GM21737 (cell line): ENCODE measurements at regions not wholly inside any gene's neighbourhood (a gene's known extent, or its start where the extent isn't known, plus 50 kb on each side); places are given as distances from the start of the nearest gene placed in this dataset.

Experiments
- ATAC-seq: cut with Tn5 transposase; IDR thresholded peaks from one replicate; pipeline ENCODE4 v1.9.1; 2021; ENCODE audit warnings: mild to moderate bottlenecking, moderate library complexity; ENCODE audit not compliant: unreplicated experiment

DNA sequence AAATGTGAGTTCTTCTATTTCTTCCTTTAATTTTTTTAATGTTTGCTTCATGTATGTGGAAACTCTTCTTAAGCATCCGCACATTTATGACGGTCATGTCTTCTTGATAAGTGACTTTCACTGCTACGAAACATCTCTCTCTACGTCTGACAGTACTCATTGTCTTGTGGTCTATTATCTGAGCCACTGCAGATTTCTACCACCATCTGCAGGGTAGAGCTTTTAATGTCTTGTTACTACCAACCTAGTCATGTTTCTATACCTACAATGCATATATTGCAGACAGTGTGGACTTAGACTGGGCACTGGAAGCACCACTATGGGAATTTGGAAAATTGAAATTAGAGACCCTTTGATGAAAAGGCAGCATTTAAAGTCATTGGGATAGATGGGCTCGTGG is 75.4 kb upstream of the ARHGEF7 start:
- no peak for ATAC-seq

DNA sequence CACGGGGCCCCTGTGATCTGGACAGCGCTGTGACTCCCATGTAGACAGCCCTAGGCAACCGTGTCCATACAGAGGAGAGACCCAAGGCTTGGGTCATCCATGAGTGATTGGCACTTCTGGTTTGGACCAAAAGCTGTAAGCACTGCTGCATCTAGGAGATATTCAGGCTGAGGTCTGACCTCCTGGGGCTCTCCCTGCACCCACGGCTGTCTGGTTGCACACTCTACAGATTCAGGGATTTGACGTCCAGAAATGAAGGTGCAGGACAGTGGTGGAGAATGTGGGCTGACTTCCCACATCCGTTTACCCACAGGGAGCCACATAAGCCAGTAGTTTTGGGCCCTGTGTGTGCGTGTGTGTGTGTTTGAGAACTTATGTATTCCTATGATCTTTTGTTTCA is 76.2 kb upstream of the ARHGEF7 start:
- ATAC-seq: no peak

DNA sequence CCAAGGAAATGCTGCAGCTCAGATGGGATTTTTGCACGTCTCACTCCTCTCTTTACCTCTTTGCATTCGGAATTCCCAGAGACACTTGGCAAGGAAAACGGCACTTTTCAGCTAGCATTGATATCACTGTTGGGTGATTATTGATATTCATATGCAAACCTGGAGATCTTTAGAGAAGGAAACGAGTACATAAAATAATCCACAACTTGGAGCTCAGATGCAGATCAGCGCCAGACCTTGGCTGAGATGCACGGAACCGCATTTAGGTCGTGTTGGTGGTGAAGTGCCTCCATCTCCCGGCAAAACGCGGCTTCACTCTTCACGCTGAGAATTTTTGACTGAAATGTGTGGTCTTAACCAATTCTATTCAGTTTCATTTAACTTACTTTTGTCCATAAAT is 77.2 kb upstream of the ARHGEF7 start:
- ATAC-seq: no peak

DNA sequence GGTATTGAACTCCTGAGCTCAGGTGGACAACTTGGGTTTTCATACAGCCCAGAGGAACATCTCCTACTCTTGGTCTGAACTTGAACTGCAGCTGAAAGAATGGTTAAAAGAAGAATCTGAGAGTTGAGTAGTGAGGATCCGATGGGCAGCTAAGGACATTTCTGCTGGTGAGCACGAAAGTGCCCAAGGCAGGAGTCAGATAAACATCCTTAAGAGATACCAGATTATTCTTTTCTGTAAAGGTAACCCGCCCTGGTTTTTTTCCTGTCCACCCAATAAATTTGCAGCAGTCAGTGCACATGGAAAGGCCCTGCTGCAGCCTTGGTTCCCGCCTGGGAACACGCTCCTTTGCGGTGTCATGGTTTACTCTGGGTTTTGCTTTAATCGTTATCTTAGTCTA is 78.4 kb upstream of the ARHGEF7 start:
- no peak for ATAC-seq

DNA sequence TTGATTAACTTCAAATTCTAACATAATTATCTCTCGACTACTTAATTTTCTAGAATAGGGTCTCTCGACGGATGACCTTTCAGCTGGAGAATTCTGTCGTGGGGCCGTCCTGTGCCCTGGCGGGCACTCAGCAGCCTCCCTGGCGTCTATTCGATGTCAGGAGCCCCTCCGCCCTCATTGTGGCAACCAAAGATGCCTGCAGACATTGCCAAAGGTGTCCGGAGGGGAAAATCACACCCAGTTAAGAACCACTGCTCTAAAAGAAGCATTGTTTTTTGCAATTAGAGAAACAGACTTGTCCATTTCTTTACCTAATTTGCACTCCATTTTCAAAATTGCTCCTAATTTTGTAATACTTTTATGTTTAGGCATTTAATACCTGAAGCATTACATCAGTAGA is 79.2 kb upstream of the ARHGEF7 start:
- no peak for ATAC-seq

DNA sequence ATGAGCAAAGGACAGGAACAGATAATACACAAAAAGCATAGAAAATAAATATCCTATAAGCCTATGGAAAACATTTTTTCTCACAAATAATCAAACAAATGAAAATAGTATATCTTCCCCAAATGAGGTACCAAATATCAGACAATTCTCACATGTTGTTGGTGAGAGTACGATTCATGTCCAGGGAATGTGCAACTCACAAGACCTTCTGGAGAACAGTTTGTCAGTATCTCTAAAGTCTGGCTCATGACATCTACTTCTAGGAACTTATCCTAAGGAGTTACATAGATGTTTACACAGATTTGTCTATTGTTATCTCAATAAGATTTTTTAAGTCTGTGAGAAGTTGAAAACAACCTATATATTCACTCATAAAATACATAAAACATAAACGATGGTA is 80.3 kb upstream of the ARHGEF7 start:
- ATAC-seq: no peak

DNA sequence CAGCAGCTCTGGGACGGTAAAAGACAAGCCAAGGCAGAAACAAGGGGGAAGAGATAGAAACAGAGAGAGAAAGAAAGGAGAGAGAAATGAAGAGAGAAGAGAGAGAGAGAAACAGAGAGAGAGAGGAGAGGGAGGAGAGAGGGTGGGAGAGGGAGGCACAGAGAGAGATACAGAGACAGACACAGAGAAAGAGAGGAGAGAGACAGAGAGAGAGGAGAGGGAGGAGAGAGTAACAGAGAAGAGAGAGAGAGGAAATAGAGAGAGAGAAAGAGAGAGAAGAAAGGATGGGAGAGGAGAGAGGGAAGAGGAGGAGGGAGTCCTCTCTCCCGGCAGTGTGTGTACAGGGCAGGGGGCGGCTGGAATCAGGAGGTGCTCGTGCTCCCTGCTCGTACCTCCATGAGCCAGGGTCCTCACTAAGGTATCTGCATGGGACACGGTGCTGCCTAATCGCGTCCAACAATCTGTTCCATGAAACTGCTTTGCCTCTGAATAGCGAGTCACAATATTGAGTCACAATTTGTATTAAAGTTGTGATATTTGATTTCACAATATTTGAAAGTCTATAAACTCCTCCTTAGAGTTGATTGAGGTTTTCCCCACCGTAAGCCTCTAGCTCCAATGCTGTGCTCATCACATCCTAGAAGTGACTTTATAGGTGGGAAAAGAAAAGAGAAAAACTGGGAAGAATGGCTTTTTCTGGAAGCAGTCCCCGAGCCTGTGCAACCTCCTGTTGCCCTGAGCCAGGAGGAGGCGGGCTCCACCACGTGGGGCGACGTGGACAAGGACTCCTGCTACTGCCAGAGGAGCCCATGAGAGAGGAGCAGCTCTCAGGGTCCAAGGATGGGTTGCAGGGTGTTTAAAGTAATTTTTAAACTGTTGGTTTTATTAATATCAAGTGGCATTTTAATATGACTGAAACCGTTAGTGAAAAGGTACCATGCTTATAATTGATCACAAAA is 81.7 kb upstream of the ARHGEF7 start:
- ATAC-seq: no peak

DNA sequence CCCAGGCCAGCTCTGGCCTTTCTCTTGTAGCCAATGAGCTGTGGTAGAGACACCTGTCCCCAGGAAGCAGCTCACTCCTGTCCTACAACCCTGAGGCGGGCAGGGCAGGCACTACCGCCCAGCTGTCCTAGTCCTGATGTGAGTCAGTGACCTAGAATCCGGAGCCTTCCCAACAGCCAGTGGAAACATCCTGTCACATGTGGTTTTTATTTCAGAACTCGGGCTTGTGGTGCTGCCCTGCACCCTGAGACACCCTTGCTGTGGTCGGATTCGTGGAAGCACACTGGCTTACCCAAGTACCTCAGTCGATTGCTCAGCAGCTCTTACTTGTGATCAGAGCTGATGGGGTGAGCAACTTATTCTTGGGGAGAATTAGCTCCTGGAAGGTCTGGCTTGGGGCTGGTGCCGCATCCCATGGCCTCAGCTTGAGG is 83.6 kb upstream of the ARHGEF7 start:
- ATAC-seq: no peak

DNA sequence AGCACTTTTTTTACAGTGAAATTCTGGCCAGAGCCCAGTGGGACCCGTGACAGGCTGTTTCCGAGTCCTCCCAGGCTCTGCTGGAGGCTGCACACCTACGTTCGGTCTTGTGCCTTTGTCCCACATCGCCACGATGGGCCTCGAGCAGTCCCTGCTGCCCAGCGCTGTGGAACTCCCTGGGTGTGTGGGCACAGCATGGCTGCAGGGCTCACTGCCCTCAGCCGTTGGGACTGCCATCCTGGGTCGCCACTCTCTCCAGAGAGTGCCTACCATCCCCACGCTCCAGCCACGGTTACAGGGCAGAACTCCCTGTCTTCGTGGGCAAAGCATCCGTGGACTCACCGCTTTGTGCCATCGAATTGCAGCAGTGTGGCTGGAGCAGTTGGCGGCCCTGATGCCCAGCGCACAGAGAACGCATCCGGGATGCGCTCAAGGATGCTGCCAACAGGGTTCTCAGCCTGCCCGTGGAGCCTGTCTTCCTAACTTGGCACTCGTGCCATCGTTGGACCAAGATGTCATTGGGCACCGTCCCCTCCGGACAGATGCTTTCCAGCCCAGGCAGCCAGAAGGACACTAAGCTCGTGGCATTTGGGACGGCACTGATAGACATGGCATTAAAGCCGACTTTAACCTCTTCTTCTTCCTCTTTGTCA is 85.0 kb upstream of the ARHGEF7 start:
- ATAC-seq: no peak

DNA sequence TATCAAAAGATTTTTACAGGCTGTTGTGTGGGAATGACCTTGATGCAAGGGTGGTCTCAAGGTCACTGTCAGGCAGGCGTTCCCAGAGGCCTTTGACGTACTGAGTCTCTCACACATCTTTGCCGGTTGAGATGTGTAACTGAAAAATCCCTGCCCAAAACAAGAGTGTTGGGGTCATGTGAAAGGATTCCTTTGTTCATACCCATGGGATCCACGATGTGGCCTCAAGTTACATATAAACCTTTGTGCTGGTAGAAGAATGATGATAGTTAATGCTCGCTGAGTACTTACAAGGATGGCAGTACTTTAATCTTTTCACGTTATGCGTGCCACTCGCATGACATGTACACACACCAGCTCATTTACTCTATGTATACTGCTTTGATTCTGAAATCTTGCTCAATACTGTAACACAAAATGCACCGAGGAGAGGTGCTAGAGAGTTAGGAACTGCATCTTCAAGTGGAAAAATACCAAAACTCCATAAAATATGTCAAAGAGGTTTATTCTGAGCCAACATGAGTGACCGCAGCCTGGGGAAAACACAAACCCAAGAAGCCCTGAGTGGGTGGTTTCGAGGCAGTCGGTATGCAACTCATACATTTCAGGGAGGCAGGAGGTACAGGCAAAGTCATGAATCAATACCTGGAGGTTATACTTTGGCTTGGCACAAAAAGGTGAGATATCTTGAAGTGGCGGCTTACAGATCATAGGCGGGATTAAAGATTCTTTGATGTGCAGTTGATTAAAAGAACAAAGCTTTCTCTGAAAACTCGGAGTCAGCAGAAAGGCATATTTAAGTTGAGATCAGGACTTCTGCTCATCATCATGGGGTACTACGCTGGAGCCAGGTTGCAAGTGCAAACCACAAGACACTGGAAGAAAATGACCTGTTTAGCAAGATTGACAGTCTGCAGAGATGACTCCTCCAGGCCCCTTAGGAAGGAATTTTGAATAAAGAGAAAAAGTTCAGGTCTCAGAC is 87.4 kb upstream of the ARHGEF7 start:
- no peak for ATAC-seq

DNA sequence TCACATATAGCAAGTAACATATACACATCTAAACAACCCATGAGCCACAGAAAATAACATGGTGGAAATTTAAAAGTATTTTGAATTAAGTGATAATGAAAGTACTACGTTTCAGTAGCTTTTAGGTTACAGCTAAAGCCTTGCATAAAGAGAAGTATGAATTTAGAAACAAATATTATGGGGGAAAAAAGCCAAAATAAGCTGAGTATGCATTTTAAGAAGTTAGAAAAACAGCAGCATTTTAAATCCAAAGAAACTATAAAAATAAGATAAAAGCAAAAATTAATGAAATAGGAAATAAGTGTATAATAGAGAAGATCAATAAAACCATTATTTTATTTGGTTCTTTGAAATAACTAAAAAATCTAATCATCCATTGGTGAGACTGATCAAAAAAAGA is 89.8 kb upstream of the ARHGEF7 start:
- ATAC-seq: no peak

DNA sequence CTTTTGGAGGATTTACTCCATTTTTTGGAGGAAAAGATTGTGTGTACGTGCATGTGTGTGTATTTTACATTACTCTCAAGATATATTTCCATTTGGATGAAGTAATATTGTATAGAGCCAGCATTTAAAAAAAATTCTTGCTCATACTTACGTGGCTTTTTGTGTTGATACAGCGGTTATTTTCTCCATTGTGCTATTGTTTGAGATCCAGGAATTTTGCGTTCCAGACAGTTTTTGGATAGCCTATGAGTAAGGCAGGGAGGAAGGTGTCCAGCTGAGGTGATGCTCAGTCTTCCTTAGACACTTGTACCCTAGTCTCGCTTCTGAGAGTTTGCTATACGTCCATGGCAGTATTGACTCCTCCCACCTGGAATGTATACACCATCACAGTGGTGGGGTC is 92.2 kb upstream of the ARHGEF7 start:
- ATAC-seq: no peak

DNA sequence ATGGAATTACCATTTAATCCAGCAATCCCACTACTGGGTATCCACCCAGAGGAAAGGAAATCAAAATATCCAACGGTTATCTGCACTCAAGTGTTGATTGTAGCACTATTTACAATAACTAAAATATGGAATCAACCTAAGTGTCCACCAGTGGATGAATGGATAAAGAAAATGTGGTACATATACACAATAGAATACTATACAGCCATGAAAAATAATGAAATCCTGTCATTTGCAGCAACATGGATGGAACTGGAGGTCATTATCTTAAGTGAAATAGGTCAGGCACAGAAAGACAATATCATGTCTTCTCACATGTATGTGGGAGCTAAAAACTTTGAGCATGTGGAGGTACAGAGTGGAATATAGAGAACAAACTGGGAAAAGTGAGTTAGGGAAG is 92.9 kb upstream of the ARHGEF7 start:
- ATAC-seq: no peak

DNA sequence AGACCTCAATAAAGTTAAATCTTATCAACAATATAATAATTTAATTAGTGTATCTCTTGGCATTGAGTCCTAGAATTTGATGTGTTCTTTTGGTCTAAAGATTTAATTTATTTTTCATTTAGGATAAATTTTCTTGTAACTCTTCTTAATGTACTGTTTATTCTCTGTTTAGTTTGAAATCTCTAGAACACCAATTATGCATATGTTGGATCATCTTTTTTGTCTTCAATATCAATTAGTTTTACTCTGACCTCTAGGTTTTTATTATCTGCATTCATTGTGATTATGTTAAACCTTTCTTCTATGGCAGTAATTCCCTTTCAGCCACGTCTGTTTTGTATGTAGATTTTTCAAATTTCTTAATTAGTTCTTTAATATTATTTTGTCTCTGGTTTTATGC is 93.8 kb upstream of the ARHGEF7 start:
- ATAC-seq: no peak

DNA sequence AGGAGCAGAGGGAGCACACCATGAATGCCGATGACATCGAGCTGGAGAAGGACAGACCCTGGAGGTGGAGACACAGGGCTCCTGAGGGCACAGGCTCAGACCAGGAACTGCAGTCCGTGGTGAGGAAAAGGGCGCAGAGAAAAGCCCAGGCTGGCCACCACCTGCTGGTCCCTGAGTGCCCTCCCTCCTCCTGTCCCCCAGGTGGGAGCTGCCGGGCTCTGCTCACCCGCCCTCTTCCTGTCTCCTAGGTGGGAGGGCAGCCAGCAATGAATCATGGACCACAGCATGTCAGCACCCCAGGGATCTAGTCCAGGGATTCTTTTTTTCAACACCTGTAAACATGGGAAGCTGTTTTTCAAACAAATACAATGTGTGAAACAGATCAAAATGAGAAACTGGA is 94.6 kb upstream of the ARHGEF7 start:
- ATAC-seq: no peak

DNA sequence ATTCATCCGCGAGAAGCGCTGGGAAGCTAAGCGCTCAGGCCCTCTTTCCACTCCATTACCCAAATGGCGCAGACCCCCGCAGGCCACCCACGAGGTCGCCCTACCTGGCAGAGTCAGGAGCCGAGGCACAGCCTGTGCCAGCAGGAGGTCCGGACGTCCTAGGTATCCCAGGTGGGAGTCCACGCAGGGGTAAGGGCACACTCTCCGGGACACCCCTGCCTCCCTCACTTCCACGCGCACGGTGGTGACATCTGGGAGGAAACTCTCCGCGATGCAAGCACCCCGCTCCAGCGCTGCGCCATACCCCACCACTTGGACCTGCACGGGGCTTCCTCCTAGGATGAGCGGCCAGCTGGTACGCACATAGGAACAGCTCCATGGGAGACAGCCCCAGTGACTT is 95.1 kb upstream of the ARHGEF7 start:
- ATAC-seq: no peak

DNA sequence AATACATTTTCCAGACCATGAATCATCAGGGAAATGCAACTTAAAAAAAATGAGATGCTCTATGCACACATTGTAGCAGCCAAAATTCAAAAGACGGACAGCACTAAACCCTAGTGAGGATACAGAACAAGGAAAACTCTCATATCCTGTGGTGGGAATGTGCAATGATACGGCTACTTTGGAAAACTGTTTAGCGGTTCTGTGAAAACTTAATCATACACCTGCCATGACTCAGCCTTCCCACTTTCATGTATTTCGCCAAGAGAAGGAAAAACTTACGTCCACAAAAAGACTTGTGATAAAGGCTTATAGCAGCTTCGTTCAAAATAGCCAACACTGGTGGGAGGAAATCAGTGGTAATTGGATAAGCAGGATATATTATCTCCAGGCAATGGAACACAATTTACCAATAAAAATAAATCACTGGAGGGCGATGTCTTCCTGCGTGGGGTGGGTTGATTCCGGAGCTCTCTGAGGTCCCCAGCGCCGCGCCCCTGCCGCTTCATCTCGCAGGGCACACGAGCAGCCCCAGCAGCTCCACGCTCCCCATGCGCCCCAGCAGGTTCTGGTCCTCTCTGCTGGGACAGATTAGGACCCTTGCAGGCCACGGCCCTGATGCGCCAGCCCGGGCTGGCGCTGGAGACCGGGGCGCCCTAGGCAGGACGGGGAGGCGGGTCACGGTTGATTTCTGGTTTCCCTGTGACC is 97.2 kb upstream of the ARHGEF7 start:
- ATAC-seq: no peak

DNA sequence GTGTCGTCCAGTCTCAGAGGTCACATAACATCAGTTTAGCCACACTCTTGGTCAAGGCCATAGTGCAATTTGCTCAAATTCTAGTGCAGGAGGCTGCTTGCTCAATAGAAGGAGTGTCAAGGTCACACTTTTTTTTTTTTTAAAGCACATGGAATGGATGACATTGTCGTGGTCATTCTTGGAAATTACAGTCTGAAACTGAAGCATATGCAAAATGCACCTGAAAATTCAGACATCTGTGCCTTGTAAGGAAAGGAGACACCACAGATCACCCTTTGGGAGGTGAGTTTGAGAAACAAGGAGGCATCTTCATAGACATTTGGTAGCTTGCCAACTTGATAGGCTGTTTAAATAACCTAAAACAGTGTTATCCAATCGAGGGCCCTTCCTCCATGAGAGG is 98.3 kb upstream of the ANKRD10 start:
- ATAC-seq: no peak

DNA sequence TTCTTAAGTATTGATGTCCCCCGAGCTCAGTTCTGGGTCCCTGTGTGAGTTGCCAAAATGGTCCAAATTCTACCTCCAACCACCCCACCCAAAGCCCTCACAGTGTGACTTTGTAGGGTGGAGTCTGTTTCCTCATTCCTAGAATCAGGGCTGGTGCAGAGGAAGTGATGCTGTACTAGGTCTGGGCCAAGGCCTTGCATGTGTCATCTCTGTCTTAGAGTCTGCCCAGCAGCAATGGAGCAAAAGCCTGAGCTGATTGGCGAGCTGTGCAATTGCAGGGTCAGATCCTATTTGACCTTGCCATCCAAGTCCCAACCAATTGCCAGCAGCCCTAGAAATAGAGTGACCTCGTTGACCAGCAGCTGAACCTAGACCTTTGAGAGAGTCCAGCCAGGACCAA is 97.0 kb upstream of the ANKRD10 start:
- ATAC-seq: no peak

DNA sequence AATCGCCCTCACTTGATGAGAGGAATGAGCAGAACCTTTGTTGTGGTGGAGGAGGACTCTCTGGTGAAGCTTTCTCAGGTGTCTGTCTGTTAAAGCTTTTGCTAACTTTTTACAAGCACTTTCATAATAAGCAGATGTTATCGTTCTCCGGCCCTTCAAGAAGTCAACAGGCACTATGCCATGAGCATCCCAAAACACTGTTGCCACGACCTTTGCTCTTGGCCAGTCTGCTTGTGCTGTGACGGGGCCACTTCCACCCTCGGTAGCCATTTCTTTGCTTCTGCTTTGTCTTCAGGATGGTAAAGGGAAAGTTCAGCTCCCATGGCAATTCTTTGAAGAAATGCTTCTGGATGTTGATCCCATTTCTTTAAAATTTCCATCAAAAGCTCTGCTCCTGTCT is 93.5 kb upstream of the ANKRD10 start:
- no peak for ATAC-seq

DNA sequence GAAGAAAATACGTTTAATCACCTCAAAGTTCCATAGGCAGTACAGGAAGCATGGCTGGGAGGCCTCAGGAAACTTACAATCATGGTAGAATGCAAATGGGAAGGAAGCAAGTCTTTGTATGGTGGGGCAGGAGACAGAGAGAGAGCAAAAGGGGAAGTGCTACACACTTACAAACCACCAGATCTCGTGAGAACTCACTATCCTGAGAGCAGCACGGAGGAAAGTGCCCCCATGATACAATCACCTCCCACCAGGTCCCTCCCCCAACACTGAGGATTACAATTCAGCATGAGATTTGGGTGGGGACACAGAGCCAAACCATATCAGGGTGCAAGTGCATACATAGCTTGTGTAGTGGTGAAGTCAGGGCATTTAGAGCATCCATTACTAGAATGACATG is 92.3 kb upstream of the ANKRD10 start:
- ATAC-seq: no peak
